Trophoblast cell (in vitro differentiated cells and primary cell): ENCODE measurements at regions not wholly inside any gene's neighbourhood (a gene's known extent, or its start where the extent isn't known, plus 50 kb on each side); places are given as distances from the start of the nearest gene placed in this dataset.

ENCODE experiments used
- DNase-seq, 2 donors: peaks; one replicate each; pipeline ENCODE4 v3.0.0-alpha.2; 2016
- H2AFZ ChIP-seq: 2 replicates; pipeline ENCODE4 v1.6.1; 2013; ENCODE audit warnings: low read length, moderate library complexity, mild to moderate bottlenecking; ENCODE audit not compliant: insufficient read depth, poor library complexity
- H2AK5ac ChIP-seq: 2 replicates; pipeline ENCODE4 v1.6.1; 2013; ENCODE audit warnings: mild to moderate bottlenecking, low read length
- H2BK120ac ChIP-seq: 2 replicates; pipeline ENCODE4 v1.6.1; 2013; ENCODE audit warnings: low read length, mild to moderate bottlenecking, moderate library complexity; ENCODE audit not compliant: insufficient read depth, poor library complexity
- H2BK12ac ChIP-seq: 2 replicates; pipeline ENCODE4 v1.6.1; 2013; ENCODE audit warnings: mild to moderate bottlenecking, low read length, moderate library complexity
- H2BK5ac ChIP-seq: 2 replicates; pipeline ENCODE4 v1.6.1; 2013; ENCODE audit warnings: low read length, low read depth, moderate library complexity, mild to moderate bottlenecking; ENCODE audit not compliant: poor library complexity
- H3K14ac ChIP-seq: 2 replicates; pipeline ENCODE4 v1.6.1; 2013; ENCODE audit warnings: mild to moderate bottlenecking, low read length
- H3K18ac ChIP-seq: 2 replicates; pipeline ENCODE4 v1.6.1; 2013; ENCODE audit warnings: mild to moderate bottlenecking, low read length
- H3K23ac ChIP-seq: 2 replicates; pipeline ENCODE4 v1.6.1; 2013; ENCODE audit warnings: low read length
- H3K27ac ChIP-seq: 2 replicates; pipeline ENCODE4 v1.5.1; 2013; ENCODE audit warnings: low read depth, mild to moderate bottlenecking, inconsistent platforms, low read length, moderate library complexity
- H3K27me3 ChIP-seq: 2 replicates; pipeline ENCODE4 v1.6.1; 2013; ENCODE audit warnings: inconsistent platforms, mild to moderate bottlenecking, low read length, moderate library complexity; ENCODE audit not compliant: insufficient read depth
- H3K36me3 ChIP-seq, 2 experiments: 1 replicate in 1 of 2; 2 replicates in 1 of 2; pipeline ENCODE4 v1.6.1; 2013; ENCODE audit warnings: low read length in 2 of 2, mild to moderate bottlenecking in 2 of 2, moderate library complexity in 1 of 2; ENCODE audit not compliant: insufficient read depth in 2 of 2, control insufficient read depth in 1 of 2
- H3K4ac ChIP-seq: 2 replicates; pipeline ENCODE4 v1.6.1; 2013; ENCODE audit warnings: low read depth, mild to moderate bottlenecking, low read length, moderate library complexity
- H3K4me1 ChIP-seq, 2 experiments: 1 replicate in 1 of 2; 2 replicates in 1 of 2; pipeline ENCODE4 v1.6.1; 2013; ENCODE audit warnings: low read length in 2 of 2, mild to moderate bottlenecking in 2 of 2, moderate library complexity in 1 of 2; ENCODE audit not compliant: insufficient read depth in 2 of 2, control insufficient read depth in 1 of 2
- H3K4me2 ChIP-seq: 2 replicates; pipeline ENCODE4 v1.6.1; 2013; ENCODE audit warnings: inconsistent platforms, mild to moderate bottlenecking, low read length, moderate library complexity
- H3K4me3 ChIP-seq: 2 replicates; pipeline ENCODE4 v1.5.1; 2013; ENCODE audit warnings: mild to moderate bottlenecking, low read depth, low read length, inconsistent platforms
- H3K79me1 ChIP-seq: one replicate; pipeline ENCODE4 v1.6.1; 2013; ENCODE audit warnings: low read length
- H3K79me2 ChIP-seq: 2 replicates; pipeline ENCODE4 v1.6.1; 2013; ENCODE audit warnings: low read length, mild to moderate bottlenecking; ENCODE audit not compliant: control insufficient read depth, insufficient read depth, poor library complexity
- H3K9ac ChIP-seq: 2 replicates; pipeline ENCODE4 v1.6.1; 2013; ENCODE audit warnings: mild to moderate bottlenecking, low read length
- H3K9me3 ChIP-seq: 2 replicates; pipeline ENCODE4 v1.6.1; 2013; ENCODE audit warnings: low read depth, mild to moderate bottlenecking, control low read depth, inconsistent platforms, low read length; ENCODE audit not compliant: insufficient read depth
- H4K12ac ChIP-seq: 2 replicates; pipeline ENCODE4 v1.6.1; 2013; ENCODE audit warnings: low read depth, mild to moderate bottlenecking, low read length, moderate library complexity
- H4K8ac ChIP-seq: 2 replicates; pipeline ENCODE4 v1.6.1; 2013; ENCODE audit warnings: low read depth, mild to moderate bottlenecking, low read length, moderate library complexity
- H4K91ac ChIP-seq: one replicate; pipeline ENCODE4 v1.6.1; 2013; ENCODE audit warnings: low read depth, mild to moderate bottlenecking, low read length, moderate library complexity
- WGBS: extraction: QIAGEN DNeasy Blood & Tissue Kit; methylation state at CpG from one replicate; pipeline ENCODE4 v1.1.7; 2013; ENCODE audit warnings: missing lambda C conversion rate; ENCODE audit not compliant: insufficient read length, insufficient coverage; ENCODE audit errors: extremely low coverage; 5-methylcytosine and 5-hydroxymethylcytosine counted together

GRCh38 chr21:39124681-39125251 is 58.5 kb downstream of the PSMG1 start:
- Histone ChIP-seq H3K9ac (no peak overlapping the region), H2BK12ac (no peak overlapping the region), H3K79me2 (no peaks in the 10 kb centered on the region), H4K91ac (no peak overlapping the region), H3K4me3 (no peak overlapping the region), H3K36me3 (no peaks in the 10 kb centered on the region), H3K4me1 (no peaks in the 10 kb centered on the region), H4K12ac (no peak overlapping the region), H2BK5ac (no peak overlapping the region), H4K8ac (no peak overlapping the region), H2BK120ac (no peak overlapping the region), H3K27ac (no peak overlapping the region), H3K18ac (no peak overlapping the region), H3K9me3 (peaks cover 2% of the 10 kb centered on the region), H3K14ac (no peak overlapping the region), H2AFZ (no peak overlapping the region), H2AK5ac (no peak overlapping the region), H3K23ac (no peak overlapping the region), H3K27me3 (no peaks in the 10 kb centered on the region), H3K4ac (no peak overlapping the region), H3K4me2 (no peak overlapping the region), H3K79me1 (no peaks in the 10 kb centered on the region)
- WGBS = no CpG with 5 or more reads among the region's 7 CpGs
- DNase-seq = no peak

GRCh38 chr21:39123375-39123774 is 59.9 kb downstream of the PSMG1 start:
- H3K79me1 ChIP-seq = no peaks in the 10 kb centered on the region
- H3K18ac ChIP-seq = no peak overlapping the region
- no peak overlapping the region for H2BK12ac ChIP-seq
- no peak overlapping the region for H4K12ac ChIP-seq
- H3K23ac ChIP-seq = no peak overlapping the region
- no peak overlapping the region for H4K91ac ChIP-seq
- H3K27ac ChIP-seq = no peak overlapping the region
- no peaks in the 10 kb centered on the region for H3K79me2 ChIP-seq
- no peak overlapping the region for H3K14ac ChIP-seq
- H3K4ac ChIP-seq = no peak overlapping the region
- no peaks in the 10 kb centered on the region for H3K27me3 ChIP-seq
- H4K8ac ChIP-seq = no peak overlapping the region
- H2AFZ ChIP-seq = no peak overlapping the region
- DNase-seq = no peak
- no peaks in the 10 kb centered on the region for H3K4me1 ChIP-seq
- no peak overlapping the region for H2AK5ac ChIP-seq
- H3K4me2 ChIP-seq = no peak overlapping the region
- H2BK120ac ChIP-seq = no peak overlapping the region
- H3K9ac ChIP-seq = no peak overlapping the region
- no peak overlapping the region for H3K4me3 ChIP-seq
- H3K9me3 ChIP-seq = peaks cover 3% of the 10 kb centered on the region
- no peaks in the 10 kb centered on the region for H3K36me3 ChIP-seq
- H2BK5ac ChIP-seq = no peak overlapping the region

DNA sequence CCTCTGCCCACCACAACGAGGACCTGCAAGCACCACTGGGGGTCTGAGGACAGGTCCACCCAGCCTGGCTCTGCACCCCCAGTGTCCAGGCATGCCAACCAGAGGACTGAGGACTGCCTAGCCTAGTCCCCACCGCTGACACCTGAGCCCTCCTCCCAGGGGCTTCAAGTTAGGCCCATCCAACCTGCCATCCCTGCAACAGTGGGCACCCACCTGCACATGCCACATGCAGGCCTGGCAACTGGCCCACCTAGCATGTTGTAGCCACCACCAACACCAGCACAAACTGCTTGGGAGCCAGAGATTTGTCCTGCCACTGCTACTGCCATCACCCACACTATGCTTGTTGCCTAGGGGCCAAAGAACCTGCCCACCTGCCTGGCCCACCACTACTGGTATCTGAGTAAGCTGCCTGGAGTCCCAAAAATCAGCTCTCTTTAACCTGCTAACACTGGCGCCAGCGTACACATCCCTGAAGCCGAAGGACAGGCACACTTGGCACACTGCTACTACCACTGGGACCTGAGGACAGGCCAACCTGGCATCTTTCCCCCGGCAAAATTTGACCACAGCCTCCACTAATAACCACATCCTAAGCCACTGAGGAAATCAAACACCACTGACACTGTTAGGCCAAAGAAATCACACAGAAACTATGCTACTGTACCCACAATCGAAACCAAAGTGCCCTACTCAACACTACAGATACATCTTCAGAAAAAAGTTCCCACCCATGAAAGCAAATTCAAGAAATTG is 61.5 kb downstream of the PSMG1 start:
- DNase-seq = no peak
- Histone ChIP-seq H3K4me1 (no peaks in the 10 kb centered on the region), H3K4me2 (no peak overlapping the region), H3K27me3 (no peaks in the 10 kb centered on the region), H4K12ac (no peak overlapping the region), H4K91ac (no peak overlapping the region), H3K9ac (no peak overlapping the region), H3K23ac (no peak overlapping the region), H3K27ac (no peak overlapping the region), H3K14ac (no peak overlapping the region), H2BK120ac (no peak overlapping the region), H2AFZ (no peak overlapping the region), H3K18ac (no peak overlapping the region), H3K79me1 (no peaks in the 10 kb centered on the region), H4K8ac (no peak overlapping the region), H3K79me2 (no peaks in the 10 kb centered on the region), H3K9me3 (peaks cover 9% of the 10 kb centered on the region), H3K4me3 (no peak overlapping the region), H3K36me3 (no peaks in the 10 kb centered on the region), H2AK5ac (no peak overlapping the region), H2BK12ac (no peak overlapping the region), H2BK5ac (no peak overlapping the region), H3K4ac (no peak overlapping the region)
- no CpG with 5 or more reads among the region's 7 CpGs for WGBS

GRCh38 chr21:39120876-39121599 is 62.2 kb downstream of the PSMG1 start:
- Histone ChIP-seq H3K27me3 (no peaks in the 10 kb centered on the region), H3K23ac (no peak overlapping the region), H3K4ac (no peak overlapping the region), H4K8ac (no peak overlapping the region), H2AK5ac (no peak overlapping the region), H3K79me1 (no peaks in the 10 kb centered on the region), H3K27ac (no peak overlapping the region), H3K18ac (no peak overlapping the region), H2BK5ac (no peak overlapping the region), H2BK12ac (no peak overlapping the region), H4K91ac (no peak overlapping the region), H3K36me3 (no peaks in the 10 kb centered on the region), H2BK120ac (no peak overlapping the region), H2AFZ (no peak overlapping the region), H4K12ac (no peak overlapping the region), H3K4me2 (no peak overlapping the region), H3K14ac (no peak overlapping the region), H3K9me3 (peaks cover 9% of the 10 kb centered on the region), H3K4me1 (no peaks in the 10 kb centered on the region), H3K9ac (no peak overlapping the region), H3K79me2 (no peaks in the 10 kb centered on the region), H3K4me3 (no peak overlapping the region)
- no peak for DNase-seq
- WGBS = no CpG with 5 or more reads among the region's 10 CpGs
